Tibial nerve (tissue), 4 donors: ENCODE measurements at regions not wholly inside any gene's neighbourhood (a gene's known extent, or its start where the extent isn't known, plus 50 kb on each side); places are given as distances from the start of the nearest gene placed in this dataset.

Source experiments
- CTCF ChIP-seq, 5 experiments: fragments of 200-600 bp in 3 of 5; fragments of 450-650 bp in 2 of 5; sonication (generic) in 3 of 5; IDR thresholded peaks; one replicate each; pipeline ENCODE4 v1.5.1; 2016 to 2019; ENCODE audit warnings: antibody characterized with exemption in 5 of 5, mild to moderate bottlenecking in 3 of 5, moderate library complexity in 2 of 5
- EP300 ChIP-seq, 2 donors: sonication (generic); formaldehyde crosslinking; IDR thresholded peaks; one replicate each; pipeline ENCODE4 v1.6.1; 2017; ENCODE audit warnings: antibody characterized with exemption in 2 of 2, mild to moderate bottlenecking in 1 of 2

GRCh38 chr12:105574056-105574715 is 243.7 kb downstream of the C12orf75 start:
- TF ChIP-seq EP300 (IDR thresholded peaks at IDR 0.05) (no peak), CTCF (IDR thresholded peaks at IDR 0.05) (no peak)
